ENCODE measurements at regions not wholly inside any gene's neighbourhood (a gene's known extent, or its start where the extent isn't known, plus 50 kb on each side); places are given as distances from the start of the nearest gene placed in this dataset.

DNA sequence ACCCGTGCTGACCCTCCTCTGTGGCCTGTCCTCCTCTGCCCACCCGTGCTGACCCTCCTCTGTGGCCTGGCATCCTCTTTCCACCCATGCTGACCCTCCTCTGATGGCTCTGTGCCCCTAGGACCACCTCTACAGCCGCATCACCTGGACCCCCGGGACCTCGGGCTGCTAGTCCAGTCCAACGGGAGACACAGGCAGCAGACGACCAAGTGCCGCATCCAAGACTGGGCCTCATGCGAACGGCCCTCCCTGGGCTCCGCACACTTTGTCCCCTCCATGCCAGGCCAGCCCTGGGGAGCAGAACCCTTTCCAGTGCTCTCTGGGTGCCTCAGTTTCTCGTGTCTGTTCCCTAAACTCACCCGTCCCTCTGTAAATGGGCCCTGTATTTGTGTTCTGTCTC lies 107.2 kb upstream of the RNF32 start:
- H3K27me3 ChIP-seq (ENCODE audit: control insufficient read depth, insufficient read depth, low read length) = no peaks in the 10 kb centered on the region
- intact Hi-C loops (cut with DNase I) = no loop called here
- TF ChIP-seq, protein P1, sequence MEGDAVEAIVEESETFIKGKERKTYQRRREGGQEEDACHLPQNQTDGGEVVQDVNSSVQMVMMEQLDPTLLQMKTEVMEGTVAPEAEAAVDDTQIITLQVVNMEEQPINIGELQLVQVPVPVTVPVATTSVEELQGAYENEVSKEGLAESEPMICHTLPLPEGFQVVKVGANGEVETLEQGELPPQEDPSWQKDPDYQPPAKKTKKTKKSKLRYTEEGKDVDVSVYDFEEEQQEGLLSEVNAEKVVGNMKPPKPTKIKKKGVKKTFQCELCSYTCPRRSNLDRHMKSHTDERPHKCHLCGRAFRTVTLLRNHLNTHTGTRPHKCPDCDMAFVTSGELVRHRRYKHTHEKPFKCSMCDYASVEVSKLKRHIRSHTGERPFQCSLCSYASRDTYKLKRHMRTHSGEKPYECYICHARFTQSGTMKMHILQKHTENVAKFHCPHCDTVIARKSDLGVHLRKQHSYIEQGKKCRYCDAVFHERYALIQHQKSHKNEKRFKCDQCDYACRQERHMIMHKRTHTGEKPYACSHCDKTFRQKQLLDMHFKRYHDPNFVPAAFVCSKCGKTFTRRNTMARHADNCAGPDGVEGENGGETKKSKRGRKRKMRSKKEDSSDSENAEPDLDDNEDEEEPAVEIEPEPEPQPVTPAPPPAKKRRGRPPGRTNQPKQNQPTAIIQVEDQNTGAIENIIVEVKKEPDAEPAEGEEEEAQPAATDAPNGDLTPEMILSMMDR (IDR thresholded peaks at IDR 0.05; ENCODE audit: borderline replicate concordance, extremely low read depth, insufficient read depth) = no peak
- no peaks in the 10 kb centered on the region for H3K4me1 ChIP-seq (ENCODE audit: control insufficient read depth in 2 of 3, insufficient read depth in 2 of 3, low read depth in 1 of 3, low read length in 3 of 3)
- no peak overlapping the region for H3K27ac ChIP-seq (ENCODE audit: low read depth in 2 of 2, low read length in 2 of 2)
- no peaks in the 10 kb centered on the region for H3K36me3 ChIP-seq (ENCODE audit: control insufficient read depth in 2 of 3, insufficient read depth in 3 of 3, low read length in 3 of 3)
- DNase-seq (no peak), FAIRE-seq (no peak)
- no peak overlapping the region for H3K4me3 ChIP-seq (ENCODE audit: low read length in 3 of 3)
- no peaks in the 10 kb centered on the region for H3K9me3 ChIP-seq (ENCODE audit: control insufficient read depth in 2 of 3, insufficient read depth in 1 of 3, low read length in 3 of 3)
- H3K9ac ChIP-seq (ENCODE audit: low read length in 3 of 3) = no peak overlapping the region

DNA sequence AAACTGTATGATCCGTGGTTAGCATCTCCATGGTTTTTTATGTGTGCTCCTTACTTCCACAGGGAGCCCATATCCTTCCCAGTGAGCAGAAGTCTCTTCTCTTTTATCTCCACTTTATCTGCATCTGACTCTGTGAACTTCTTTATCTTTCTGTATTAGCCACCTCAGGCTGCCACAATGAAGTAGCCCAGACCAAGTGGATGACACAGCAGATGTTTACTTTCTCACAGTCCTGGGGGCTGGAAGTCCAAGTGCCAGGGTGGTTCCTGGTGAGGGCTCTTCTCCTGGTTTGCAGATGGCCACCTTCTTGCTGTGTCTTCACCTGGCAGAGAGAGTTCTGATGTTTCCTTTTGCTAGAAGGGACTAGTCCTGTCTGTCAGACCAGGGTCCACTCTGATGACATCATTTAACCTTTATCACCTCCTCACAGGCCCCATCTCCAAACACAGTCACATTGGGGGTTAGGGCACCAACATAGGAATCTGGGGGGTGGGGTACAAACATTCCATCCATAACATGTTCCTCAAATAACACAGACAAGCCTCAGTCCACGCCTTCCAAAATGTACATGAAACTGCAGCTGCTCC lies 108.5 kb upstream of the RNF32 start:
- Histone ChIP-seq H3K27ac (ENCODE audit: low read depth in 2 of 2, low read length in 2 of 2) (no peak overlapping the region), H3K36me3 (ENCODE audit: control insufficient read depth in 2 of 3, insufficient read depth in 3 of 3, low read length in 3 of 3) (no peaks in the 10 kb centered on the region), H3K4me3 (ENCODE audit: low read length in 3 of 3) (no peak overlapping the region), H3K9me3 (ENCODE audit: control insufficient read depth in 2 of 3, insufficient read depth in 1 of 3, low read length in 3 of 3) (no peaks in the 10 kb centered on the region), H3K4me1 (ENCODE audit: control insufficient read depth in 2 of 3, insufficient read depth in 2 of 3, low read depth in 1 of 3, low read length in 3 of 3) (peaks cover 0 to 10% (median 4%) of the 10 kb centered on the region in 3 donors), H3K9ac (ENCODE audit: low read length in 3 of 3) (no peak overlapping the region), H3K27me3 (ENCODE audit: control insufficient read depth, insufficient read depth, low read length) (no peaks in the 10 kb centered on the region)
- intact Hi-C loops (cut with DNase I) = no loop called here
- DNase-seq = no peak
- FAIRE-seq = no peak
- TF ChIP-seq, protein P1 (IDR thresholded peaks at IDR 0.05; ENCODE audit: borderline replicate concordance, extremely low read depth, insufficient read depth) = no peak

DNA sequence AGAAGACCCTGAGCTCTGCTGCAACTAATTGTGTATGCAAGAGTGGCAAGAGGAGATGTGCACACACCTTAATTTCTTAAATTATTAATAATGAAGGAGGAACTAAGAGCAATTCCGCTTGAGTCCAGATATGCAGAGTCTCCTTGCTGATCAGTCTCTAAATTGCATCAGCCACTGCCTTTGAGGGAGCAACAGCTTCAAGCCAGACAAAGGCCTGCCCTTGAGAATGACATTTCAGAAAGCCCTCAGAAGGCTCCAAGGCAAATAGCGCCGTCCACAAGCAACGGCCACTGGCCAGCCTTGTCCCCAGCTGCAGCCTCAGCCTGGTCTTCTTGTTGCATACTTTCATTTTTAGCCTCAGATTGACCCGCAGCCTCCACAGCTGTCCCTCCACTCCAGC lies 110.6 kb upstream of the RNF32 start:
- Histone ChIP-seq H3K4me1 (ENCODE audit: control insufficient read depth in 2 of 3, insufficient read depth in 2 of 3, low read depth in 1 of 3, low read length in 3 of 3) (peaks cover 0 to 14% (median 4%) of the 10 kb centered on the region in 3 donors), H3K27me3 (ENCODE audit: control insufficient read depth, insufficient read depth, low read length) (no peaks in the 10 kb centered on the region), H3K27ac (ENCODE audit: low read depth in 2 of 2, low read length in 2 of 2) (no peak overlapping the region), H3K36me3 (ENCODE audit: control insufficient read depth in 2 of 3, insufficient read depth in 3 of 3, low read length in 3 of 3) (no peaks in the 10 kb centered on the region), H3K4me3 (ENCODE audit: low read length in 3 of 3) (no peak overlapping the region), H3K9ac (ENCODE audit: low read length in 3 of 3) (no peak overlapping the region), H3K9me3 (ENCODE audit: control insufficient read depth in 2 of 3, insufficient read depth in 1 of 3, low read length in 3 of 3) (no peaks in the 10 kb centered on the region)
- DNase-seq (no peak), FAIRE-seq (no peak)
- TF ChIP-seq, protein P1 (IDR thresholded peaks at IDR 0.05; ENCODE audit: borderline replicate concordance, extremely low read depth, insufficient read depth) = no peak
- intact Hi-C loops (cut with DNase I) = no loop called here

DNA sequence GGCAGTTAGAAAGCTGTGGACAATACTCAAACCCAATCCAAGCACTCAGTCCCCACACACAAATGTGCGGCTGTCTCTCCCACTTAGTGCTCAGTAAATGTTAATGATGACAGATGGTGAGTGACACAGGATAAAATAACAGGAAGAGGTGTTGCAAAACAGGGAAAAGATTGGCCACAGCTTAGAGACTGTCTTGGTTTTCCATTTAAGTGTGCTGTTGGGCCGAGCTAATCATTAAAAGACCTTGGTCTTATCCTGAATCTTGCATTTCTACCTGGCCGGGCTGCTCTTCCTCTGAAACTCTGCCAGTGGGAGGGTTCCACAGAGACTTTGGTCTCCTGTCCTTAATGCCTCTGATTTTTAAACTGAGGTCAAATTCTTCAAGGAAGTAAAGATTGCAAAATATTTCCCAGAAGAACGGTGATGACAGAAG lies 113.1 kb upstream of the RNF32 start:
- DNase-seq (peak in 2 of 5 donors; percentile 44 to 62), FAIRE-seq (peak; percentile 64)
- no peaks in the 10 kb centered on the region for H3K36me3 ChIP-seq (ENCODE audit: control insufficient read depth in 2 of 3, insufficient read depth in 3 of 3, low read length in 3 of 3)
- no peak overlapping the region for H3K9ac ChIP-seq (ENCODE audit: low read length in 3 of 3)
- no peaks in the 10 kb centered on the region for H3K27me3 ChIP-seq (ENCODE audit: control insufficient read depth, insufficient read depth, low read length)
- intact Hi-C loops (cut with DNase I) = no loop called here
- TF ChIP-seq, protein P1 (IDR thresholded peaks at IDR 0.05; ENCODE audit: borderline replicate concordance, extremely low read depth, insufficient read depth) = no peak
- H3K4me3 ChIP-seq (ENCODE audit: low read length in 3 of 3) = no peak overlapping the region
- peak overlapping the region; percentile 75 to 81 for H3K27ac ChIP-seq (ENCODE audit: low read depth in 2 of 2, low read length in 2 of 2)
- peaks cover 0 to 14% (median 4%) of the 10 kb centered on the region in 3 donors for H3K4me1 ChIP-seq (ENCODE audit: control insufficient read depth in 2 of 3, insufficient read depth in 2 of 3, low read depth in 1 of 3, low read length in 3 of 3)
- H3K9me3 ChIP-seq (ENCODE audit: control insufficient read depth in 2 of 3, insufficient read depth in 1 of 3, low read length in 3 of 3) = no peaks in the 10 kb centered on the region

Data from kidney (tissue), 13 donors.